HepG2 (cell line): ENCODE measurements at regions not wholly inside any gene's neighbourhood (a gene's known extent, or its start where the extent isn't known, plus 50 kb on each side); places are given as distances from the start of the nearest gene placed in this dataset.

Source experiments
- ATAC-seq: fragments of 200-7000 bp; cut with Tn5 transposase; 3 replicates; pipeline ENCODE4 v1.9.1; 2020; ENCODE audit warnings: mild to moderate bottlenecking, moderate library complexity
- BruUV-seq: library from RNA; stranded (reverse); fragments of 400-500 nt; replicated peaks from 2 replicates; lab custom pipeline; 2021; lab: Mats Ljungman, UMichigan
- CTCF ChIA-PET: fragments of 300-600 bp; formaldehyde crosslinking; extraction: SDS; loops from one replicate; lab custom pipeline; 2021; ENCODE audit warnings: low total read pairs, inconsistent platforms, low intra/inter-chr PET ratio; lab: Yijun Ruan, JAX
- POLR2A ChIA-PET: fragments of 350-600 bp; sonication (Branson Sonifier 250); formaldehyde crosslinking; loops from one replicate; lab custom pipeline; 2020; ENCODE audit warnings: antibody characterized with exemption, inconsistent platforms; lab: Yijun Ruan, JAX
- DNase-seq: peaks from one replicate; pipeline ENCODE4 v3.0.0-alpha.2; 2015; ENCODE audit warnings: low spot score
- FAIRE-seq: peaks from 3 replicates; lab custom pipeline; 2011; peaks lifted over from hg19 to GRCh38; lab: Jason Lieb, UNC
- H2AFZ ChIP-seq: one replicate; pipeline ENCODE4 v1.6.1; 2011; ENCODE audit warnings: low read length, inconsistent platforms
- H3K27ac ChIP-seq: fragments of 300-600 bp; 3 replicates; pipeline ENCODE4 v1.8.0; 2011; ENCODE audit warnings: mixed run types, mild to moderate bottlenecking, mixed read lengths, low read length, inconsistent platforms; ENCODE audit not compliant: insufficient read depth; ENCODE audit errors: extremely low read length
- H3K27me3 ChIP-seq, 2 experiments: fragments of 200-600 bp in 1 of 2; 2 replicates in 1 of 2; 3 replicates in 1 of 2; pipeline versions ENCODE4 v1.6.0 to v1.8.0; 2011; ENCODE audit warnings: low read length in 2 of 2, mild to moderate bottlenecking in 2 of 2, moderate library complexity in 2 of 2, inconsistent platforms in 1 of 2; ENCODE audit not compliant: insufficient read depth in 2 of 2, control insufficient read depth in 1 of 2
- H3K36me3 ChIP-seq, 2 experiments: fragments of 200-600 bp in 1 of 2; replicated peaks in 1 of 2; 2 replicates in 1 of 2; 3 replicates in 1 of 2; pipeline versions ENCODE4 v1.5.1 to v1.8.0; 2011; ENCODE audit warnings: low read length in 2 of 2, inconsistent platforms in 1 of 2; ENCODE audit not compliant: insufficient read depth in 2 of 2, control insufficient read depth in 1 of 2
- H3K4me1 ChIP-seq: 2 replicates; pipeline ENCODE4 v1.5.1; 2012; ENCODE audit warnings: low read length, inconsistent platforms; ENCODE audit not compliant: insufficient read depth
- H3K4me2 ChIP-seq: 2 replicates; pipeline ENCODE4 v1.6.0; 2011; ENCODE audit warnings: low read depth, low read length, inconsistent platforms
- H3K4me3 ChIP-seq, 3 experiments: fragments of 200-600 bp in 1 of 3; sonication (generic), shearing (Covaris generic) in 1 of 3; replicated peaks in 1 of 3; 2 replicates each; pipeline ENCODE4 v1.5.1; 2011 to 2016; ENCODE audit warnings: low read length in 3 of 3, inconsistent platforms in 2 of 3, low read depth in 2 of 3, mild to moderate bottlenecking in 2 of 3, control low read depth in 1 of 3, mixed read lengths in 1 of 3; ENCODE audit not compliant: insufficient read depth in 1 of 3
- H3K79me2 ChIP-seq: one replicate; pipeline ENCODE4 v1.6.1; 2011; ENCODE audit warnings: low read length, inconsistent platforms; ENCODE audit not compliant: insufficient read depth
- H3K9ac ChIP-seq: 2 replicates; pipeline ENCODE4 v1.6.0; 2011; ENCODE audit warnings: mild to moderate bottlenecking, low read depth, low read length, inconsistent platforms; ENCODE audit not compliant: insufficient read depth
- H3K9me3 ChIP-seq: 2 replicates; pipeline ENCODE4 v1.5.1; 2012; ENCODE audit warnings: mild to moderate bottlenecking, low read length
- H4K20me1 ChIP-seq: 2 replicates; pipeline ENCODE4 v1.6.0; 2011; ENCODE audit warnings: inconsistent platforms, mild to moderate bottlenecking, low read length, moderate library complexity; ENCODE audit not compliant: insufficient read depth
- TAF15 ChIP-seq: fragments of 200-400 bp; formaldehyde crosslinking; IDR thresholded peaks from one replicate; pipeline ENCODE4 v1.6.1; 2018; ENCODE audit warnings: mild to moderate bottlenecking, low read depth, low read length; ENCODE audit not compliant: poor library complexity, severe bottlenecking
- ZNF772 ChIP-seq: sonication (generic); formaldehyde crosslinking; IDR thresholded peaks from 2 replicates; pipeline ENCODE4 v1.5.0; 2020; ENCODE audit warnings: mild to moderate bottlenecking, missing genetic modification reagents
- ZNF782 ChIP-seq: sonication (generic); formaldehyde crosslinking; IDR thresholded peaks from 2 replicates; pipeline ENCODE4 v1.4.0; 2020; ENCODE audit warnings: missing genetic modification reagents, mild to moderate bottlenecking, borderline replicate concordance
- WGBS: methylation state at CpG from one replicate; pipeline ENCODE4 v1.1.6; 2017; ENCODE audit warnings: low lambda C conversion rate; 5-methylcytosine and 5-hydroxymethylcytosine counted together
- in situ Hi-C: cut with HindIII; loops from 2 replicates; pipeline ENCODE4 v1.10.0; 2017; ENCODE audit warnings: low pct_unique_long_range_greater_than_20kb; ENCODE audit not compliant: extremely low pct_ligation_motif_present
- intact Hi-C: fragments of 100-400 bp; cut with micrococcal nuclease; formaldehyde crosslinking; loops from one replicate; pipeline ENCODE4 v1.10.0; 2022; ENCODE audit not compliant: unreplicated experiment
- TF ChIP-seq, protein P1 (sequence below): sonication (generic); formaldehyde crosslinking; IDR thresholded peaks from 2 replicates; pipeline ENCODE4 v1.4.0; 2020; ENCODE audit warnings: missing genetic modification reagents, borderline replicate concordance
- TF ChIP-seq, protein P2 (sequence below): sonication (generic); formaldehyde crosslinking; IDR thresholded peaks from 2 replicates; pipeline ENCODE4 v1.5.1; 2020; ENCODE audit warnings: mild to moderate bottlenecking, missing genetic modification reagents, moderate library complexity

DNA sequence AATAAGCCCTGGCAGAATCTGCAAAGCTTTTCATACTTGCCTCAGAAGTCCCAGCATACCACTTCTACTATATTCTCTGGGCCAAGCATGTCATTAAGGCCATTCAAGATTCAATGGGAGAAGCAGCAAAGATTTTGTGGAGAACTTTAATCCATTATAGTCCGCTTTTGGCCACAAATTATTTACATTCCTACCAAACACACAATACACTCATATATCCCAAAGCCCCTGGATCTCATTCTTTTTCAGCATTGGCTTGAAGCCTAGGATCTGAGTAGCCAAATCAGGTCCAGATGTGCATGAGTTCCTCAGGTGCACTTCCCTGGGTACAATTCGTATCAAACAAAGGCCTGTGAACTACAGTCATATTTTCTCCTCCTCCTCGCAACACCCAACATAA is 203.4 kb downstream of the NDFIP2 start (continued):
- TF ChIP-seq, protein P1, sequence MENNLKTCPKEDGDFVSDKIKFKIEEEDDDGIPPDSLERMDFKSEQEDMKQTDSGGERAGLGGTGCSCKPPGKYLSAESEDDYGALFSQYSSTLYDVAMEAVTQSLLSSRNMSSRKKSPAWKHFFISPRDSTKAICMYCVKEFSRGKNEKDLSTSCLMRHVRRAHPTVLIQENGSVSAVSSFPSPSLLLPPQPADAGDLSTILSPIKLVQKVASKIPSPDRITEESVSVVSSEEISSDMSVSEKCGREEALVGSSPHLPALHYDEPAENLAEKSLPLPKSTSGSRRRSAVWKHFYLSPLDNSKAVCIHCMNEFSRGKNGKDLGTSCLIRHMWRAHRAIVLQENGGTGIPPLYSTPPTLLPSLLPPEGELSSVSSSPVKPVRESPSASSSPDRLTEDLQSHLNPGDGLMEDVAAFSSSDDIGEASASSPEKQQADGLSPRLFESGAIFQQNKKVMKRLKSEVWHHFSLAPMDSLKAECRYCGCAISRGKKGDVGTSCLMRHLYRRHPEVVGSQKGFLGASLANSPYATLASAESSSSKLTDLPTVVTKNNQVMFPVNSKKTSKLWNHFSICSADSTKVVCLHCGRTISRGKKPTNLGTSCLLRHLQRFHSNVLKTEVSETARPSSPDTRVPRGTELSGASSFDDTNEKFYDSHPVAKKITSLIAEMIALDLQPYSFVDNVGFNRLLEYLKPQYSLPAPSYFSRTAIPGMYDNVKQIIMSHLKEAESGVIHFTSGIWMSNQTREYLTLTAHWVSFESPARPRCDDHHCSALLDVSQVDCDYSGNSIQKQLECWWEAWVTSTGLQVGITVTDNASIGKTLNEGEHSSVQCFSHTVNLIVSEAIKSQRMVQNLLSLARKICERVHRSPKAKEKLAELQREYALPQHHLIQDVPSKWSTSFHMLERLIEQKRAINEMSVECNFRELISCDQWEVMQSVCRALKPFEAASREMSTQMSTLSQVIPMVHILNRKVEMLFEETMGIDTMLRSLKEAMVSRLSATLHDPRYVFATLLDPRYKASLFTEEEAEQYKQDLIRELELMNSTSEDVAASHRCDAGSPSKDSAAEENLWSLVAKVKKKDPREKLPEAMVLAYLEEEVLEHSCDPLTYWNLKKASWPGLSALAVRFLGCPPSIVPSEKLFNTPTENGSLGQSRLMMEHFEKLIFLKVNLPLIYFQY (CRISPR knock-in tag): no peak
- no peak for TF ChIP-seq TAF15

DNA sequence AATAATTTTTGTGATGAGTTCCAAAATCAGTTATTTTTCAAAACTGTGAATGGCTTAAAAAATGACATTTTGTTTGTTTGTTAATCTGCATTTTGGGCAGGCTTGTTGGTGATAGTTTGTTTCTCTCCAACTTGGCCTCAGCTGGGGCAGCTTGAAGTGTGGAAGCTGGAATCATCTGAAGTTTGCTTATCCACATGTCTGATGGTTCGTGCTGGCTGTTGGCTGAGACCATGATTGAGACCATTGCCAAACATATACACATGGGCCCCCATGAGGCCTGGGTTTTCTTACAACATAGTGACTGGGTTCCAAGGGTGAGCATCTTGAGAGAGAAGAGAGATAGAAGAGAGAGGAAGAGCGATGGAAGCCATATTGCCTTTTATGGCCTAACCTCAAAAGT is 201.2 kb downstream of the NDFIP2 start:
- Histone ChIP-seq H3K4me1 (no peaks in the 10 kb centered on the region), H3K4me2 (no peak overlapping the region), H3K36me3 (no peaks in the 10 kb centered on the region), H3K79me2 (no peaks in the 10 kb centered on the region), H3K9ac (no peak overlapping the region), H3K27me3 (no peaks in the 10 kb centered on the region), H4K20me1 (no peaks in the 10 kb centered on the region), H3K27ac (no peak overlapping the region), H3K9me3 (no peaks in the 10 kb centered on the region), H3K4me3 (no peak overlapping the region)
- no peak for FAIRE-seq
- WGBS: 25% methylated on average over 2 of the region's 2 CpGs
- POLR2A ChIA-PET: no interaction called here
- in situ Hi-C loops: no loop called here
- BruUV-seq: no TSS peak
- TF ChIP-seq, protein P2, sequence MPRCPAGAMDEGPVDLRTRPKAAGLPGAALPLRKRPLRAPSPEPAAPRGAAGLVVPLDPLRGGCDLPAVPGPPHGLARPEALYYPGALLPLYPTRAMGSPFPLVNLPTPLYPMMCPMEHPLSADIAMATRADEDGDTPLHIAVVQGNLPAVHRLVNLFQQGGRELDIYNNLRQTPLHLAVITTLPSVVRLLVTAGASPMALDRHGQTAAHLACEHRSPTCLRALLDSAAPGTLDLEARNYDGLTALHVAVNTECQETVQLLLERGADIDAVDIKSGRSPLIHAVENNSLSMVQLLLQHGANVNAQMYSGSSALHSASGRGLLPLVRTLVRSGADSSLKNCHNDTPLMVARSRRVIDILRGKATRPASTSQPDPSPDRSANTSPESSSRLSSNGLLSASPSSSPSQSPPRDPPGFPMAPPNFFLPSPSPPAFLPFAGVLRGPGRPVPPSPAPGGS (CRISPR knock-in tag): no peak
- TF ChIP-seq ZNF782 (CRISPR knock-in tag) (no peak), ZNF772 (no peak)
- TF ChIP-seq, all 625 proteins: peak for 0
- CTCF ChIA-PET: no interaction called here
- H2AFZ ChIP-seq: no peak overlapping the region
- intact Hi-C loops: no loop called here
- no peak for ATAC-seq
- DNase-seq: no peak
